Heart left ventricle (tissue), 16 donors: ENCODE measurements at regions not wholly inside any gene's neighbourhood (a gene's known extent, or its start where the extent isn't known, plus 50 kb on each side); places are given as distances from the start of the nearest gene placed in this dataset.

Experiments used
- ATAC-seq, 4 donors: fragments of 200-7000 bp; cut with Tn5 transposase; one replicate each; pipeline ENCODE4 v1.9.1; 2020 to 2022; ENCODE audit warnings: moderate library complexity in 4 of 4, mild to moderate bottlenecking in 3 of 4, moderate number of reproducible peaks in 1 of 4
- DNase-seq, 5 donors: peaks; one replicate each; pipeline ENCODE4 v3.0.0-alpha.2; 2020
- H3K27ac ChIP-seq, 12 donors: fragments of 200-600 bp; sonication (generic) in 4 of 12; one replicate each; pipeline versions ENCODE4 v1.5.0 to v1.8.0; 2016 to 2022; ENCODE audit warnings: mild to moderate bottlenecking in 2 of 12
- H3K27me3 ChIP-seq, 9 donors: fragments of 200-600 bp; sonication (generic) in 2 of 9; one replicate each; pipeline versions ENCODE4 v1.5.1 to v1.8.0; 2016 to 2022; ENCODE audit warnings: mild to moderate bottlenecking in 3 of 9
- H3K36me3 ChIP-seq, 9 donors: fragments of 200-600 bp; sonication (generic) in 2 of 9; one replicate each; pipeline versions ENCODE4 v1.5.0 to v1.8.0; 2018 to 2022; ENCODE audit warnings: mild to moderate bottlenecking in 2 of 9
- H3K4me1 ChIP-seq, 12 donors: fragments of 200-600 bp; sonication (generic) in 4 of 12; one replicate each; pipeline versions ENCODE4 v1.5.0 to v1.8.0; 2016 to 2022; ENCODE audit warnings: mild to moderate bottlenecking in 3 of 12
- H3K4me3 ChIP-seq, 12 donors: fragments of 200-600 bp; sonication (generic) in 4 of 12; one replicate each; pipeline versions ENCODE4 v1.5.0 to v1.8.0; 2017 to 2022; ENCODE audit warnings: mild to moderate bottlenecking in 9 of 12, moderate library complexity in 4 of 12
- H3K9me3 ChIP-seq, 12 donors: fragments of 200-600 bp; sonication (generic) in 4 of 12; one replicate each; pipeline versions ENCODE4 v1.5.0 to v1.8.0; 2016 to 2022; ENCODE audit warnings: mild to moderate bottlenecking in 1 of 12
- POLR2A ChIP-seq, 2 donors: fragments of 450-650 bp; IDR thresholded peaks; one replicate each; pipeline ENCODE4 v1.6.1; 2017; ENCODE audit warnings: antibody characterized with exemption in 2 of 2, mild to moderate bottlenecking in 2 of 2, moderate library complexity in 2 of 2
- WGBS, 4 donors: extraction: QIAGEN DNeasy Blood & Tissue Kit in 2 of 4; methylation state at CpG; one replicate each; pipeline versions ENCODE4 v1.1.5 to v1.1.7; 2013 to 2018; 5-methylcytosine and 5-hydroxymethylcytosine counted together
- intact Hi-C, 10 donors: fragments of 100-400 bp; cut with DNase I; formaldehyde crosslinking; loops; one replicate each; pipeline versions ENCODE4 v1.11.1 to v1.14.2; 2022
- TF ChIP-seq, protein P1 (sequence below), 12 donors: fragments of 200-600 bp; sonication (generic) in 4 of 12; IDR thresholded peaks; one replicate each; pipeline versions ENCODE4 v1.5.0 to v1.8.0; 2018 to 2022; ENCODE audit warnings: antibody characterized with exemption in 12 of 12, mild to moderate bottlenecking in 5 of 12
- donor health status: ischemic (EF 13 %, LVEDD 7.1; RV severe dilation, severe dysfunction).
- donor health status: healthy with polysubstance abuse.
- donor health status: DM: no; HTN: yes; CAD: no.
- donor health status: DM: no; HTN: no; CAD: no.
- donor health status: ischemic (EF 25% LVEDD 6.9; RV normal size, moderate dysfunction).
- donor health status: ischemic (EF 25% LVEDD 5.7; RV mildly dilated, moderate dysfunction).
- donor health status: healthy.
- donor health status: DM: yes; HTN: yes; CAD: no.
- donor health status: ischemic (EF 35%, LVEDD 5.7; RV mildly dilated, moderate dysfunction).
- donor health status: nonischemic (EF 11% LVEDD 7.7; RV severe dilation, severe dysfunction).
- donor health status: DM: yes; HTN: yes; CAD: no.
- donor health status: PGD.
- donor health status: ischemic (EF 29% LVEDD 5.4; RV normal size, mild dysfunction).
- donor health status: nonischemic (EF 23%, LVEDD 6.1; RV moderate dilation, normal function).

DNA sequence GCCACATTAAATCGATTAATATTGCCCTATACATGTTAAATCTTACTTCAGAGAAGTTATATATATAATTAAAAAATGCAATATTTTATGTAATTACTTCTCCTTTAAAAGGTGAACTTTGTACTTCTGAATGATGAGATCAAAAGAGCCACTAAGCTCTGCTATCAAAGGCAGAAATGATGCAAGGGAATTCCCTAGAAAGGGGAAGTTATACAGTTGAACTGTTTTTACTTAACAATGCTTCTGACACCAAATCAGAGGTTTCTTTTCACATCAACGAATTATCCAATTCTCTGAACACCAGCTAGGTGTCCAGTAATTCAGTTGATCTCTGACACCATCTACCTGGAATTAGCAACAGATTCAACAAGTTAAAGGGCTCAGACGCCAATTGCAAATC is 319.9 kb upstream of the TSHZ2 start:
- ATAC-seq (no peak), DNase-seq (no peak)
- TF ChIP-seq, protein P1, sequence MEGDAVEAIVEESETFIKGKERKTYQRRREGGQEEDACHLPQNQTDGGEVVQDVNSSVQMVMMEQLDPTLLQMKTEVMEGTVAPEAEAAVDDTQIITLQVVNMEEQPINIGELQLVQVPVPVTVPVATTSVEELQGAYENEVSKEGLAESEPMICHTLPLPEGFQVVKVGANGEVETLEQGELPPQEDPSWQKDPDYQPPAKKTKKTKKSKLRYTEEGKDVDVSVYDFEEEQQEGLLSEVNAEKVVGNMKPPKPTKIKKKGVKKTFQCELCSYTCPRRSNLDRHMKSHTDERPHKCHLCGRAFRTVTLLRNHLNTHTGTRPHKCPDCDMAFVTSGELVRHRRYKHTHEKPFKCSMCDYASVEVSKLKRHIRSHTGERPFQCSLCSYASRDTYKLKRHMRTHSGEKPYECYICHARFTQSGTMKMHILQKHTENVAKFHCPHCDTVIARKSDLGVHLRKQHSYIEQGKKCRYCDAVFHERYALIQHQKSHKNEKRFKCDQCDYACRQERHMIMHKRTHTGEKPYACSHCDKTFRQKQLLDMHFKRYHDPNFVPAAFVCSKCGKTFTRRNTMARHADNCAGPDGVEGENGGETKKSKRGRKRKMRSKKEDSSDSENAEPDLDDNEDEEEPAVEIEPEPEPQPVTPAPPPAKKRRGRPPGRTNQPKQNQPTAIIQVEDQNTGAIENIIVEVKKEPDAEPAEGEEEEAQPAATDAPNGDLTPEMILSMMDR (IDR thresholded peaks at IDR 0.05), result no peak
- no peak for TF ChIP-seq POLR2A (IDR thresholded peaks at IDR 0.05)
- Histone ChIP-seq H3K27me3 (no peaks in the 10 kb centered on the region), H3K4me3 (no peak overlapping the region), H3K4me1 (no peaks in the 10 kb centered on the region), H3K9me3 (no peaks in the 10 kb centered on the region), H3K36me3 (no peaks in the 10 kb centered on the region), H3K27ac (no peak overlapping the region)
- intact Hi-C loops, result no loop called here
- WGBS, 4 donors, result 73 to 80% (median 76%) methylated on average over 3 of the region's 3 CpGs

DNA sequence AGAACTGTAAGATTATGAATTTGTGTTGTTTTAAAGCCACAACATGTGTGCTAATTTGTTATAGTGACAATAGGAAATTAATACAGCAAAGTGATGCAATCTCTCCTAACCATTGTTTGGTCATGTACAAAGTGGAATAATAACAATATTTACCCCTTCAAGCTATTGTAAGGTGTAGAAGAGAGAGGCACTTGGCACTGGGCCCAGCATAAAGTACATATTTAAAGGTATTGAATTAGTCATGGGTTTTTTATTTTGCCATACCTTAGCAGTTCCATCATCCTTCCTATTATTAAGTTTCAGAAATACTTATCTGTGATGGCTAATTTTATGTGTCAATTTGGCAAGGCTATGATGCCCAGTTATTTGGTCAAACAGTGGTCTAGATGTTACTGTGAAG is 322.4 kb upstream of the TSHZ2 start:
- Histone ChIP-seq H3K36me3 (no peaks in the 10 kb centered on the region), H3K27ac (no peak overlapping the region), H3K9me3 (no peaks in the 10 kb centered on the region), H3K4me3 (no peak overlapping the region), H3K4me1 (no peaks in the 10 kb centered on the region), H3K27me3 (no peaks in the 10 kb centered on the region)
- ATAC-seq (no peak), DNase-seq (no peak)
- intact Hi-C loops, result no loop called here
- TF ChIP-seq, protein P1 (IDR thresholded peaks at IDR 0.05), result no peak
- no peak for TF ChIP-seq POLR2A (IDR thresholded peaks at IDR 0.05)

DNA sequence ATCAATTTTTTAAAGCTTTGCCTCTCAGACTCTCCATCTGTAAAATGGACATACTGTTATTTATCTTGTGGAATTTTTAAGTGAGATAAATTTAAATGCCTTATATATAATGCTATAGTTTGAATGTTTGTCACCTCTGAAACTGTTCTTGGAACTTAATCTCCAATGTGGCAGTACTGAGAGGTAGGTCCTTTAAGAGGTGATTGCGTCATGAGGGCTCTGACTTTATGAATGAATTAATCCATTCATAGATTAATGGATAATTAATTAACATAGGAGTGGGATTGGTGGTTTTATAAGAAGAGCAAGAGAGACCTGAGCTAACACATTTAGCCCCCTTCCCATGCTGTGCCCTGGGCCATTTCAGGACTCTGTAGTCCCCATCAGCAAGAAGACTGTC is 326.3 kb upstream of the TSHZ2 start:
- ATAC-seq, result no peak
- H3K4me1 ChIP-seq, result no peaks in the 10 kb centered on the region
- H3K27me3 ChIP-seq, result no peaks in the 10 kb centered on the region
- no peaks in the 10 kb centered on the region for H3K36me3 ChIP-seq
- no peak overlapping the region for H3K27ac ChIP-seq
- no peak overlapping the region for H3K4me3 ChIP-seq
- TF ChIP-seq, protein P1 (IDR thresholded peaks at IDR 0.05), result no peak
- no peak for TF ChIP-seq POLR2A (IDR thresholded peaks at IDR 0.05)
- intact Hi-C loops, result no loop called here
- no peak for DNase-seq
- 92 to 98% (median 97%) methylated on average over 1 of the region's 1 CpG for WGBS, 4 donors
- H3K9me3 ChIP-seq, result no peaks in the 10 kb centered on the region

DNA sequence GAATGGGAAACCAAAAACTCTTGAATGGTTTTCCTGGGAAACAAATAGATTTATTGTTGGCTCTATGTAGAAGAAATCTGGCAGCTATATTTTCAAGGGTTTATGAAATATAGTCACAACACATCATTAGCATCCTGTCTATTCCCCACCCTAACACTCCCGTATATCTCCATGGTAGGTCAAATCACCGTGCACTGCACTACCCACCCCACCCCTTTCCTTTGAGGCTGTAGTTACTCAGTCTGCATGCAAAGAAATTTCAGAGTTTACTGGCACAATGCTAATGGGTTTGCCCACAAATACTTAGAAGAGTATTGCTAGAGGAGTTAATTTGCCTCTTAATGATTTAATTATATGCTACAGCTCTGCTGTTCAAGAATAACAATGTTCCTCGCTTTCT is 329.1 kb upstream of the TSHZ2 start:
- no peak overlapping the region for H3K4me3 ChIP-seq
- intact Hi-C loops, result no loop called here
- no peaks in the 10 kb centered on the region for H3K36me3 ChIP-seq
- 86 to 89% (median 88%) methylated on average over 3 of the region's 3 CpGs for WGBS, 4 donors
- ATAC-seq (no peak), DNase-seq (no peak)
- no peak for TF ChIP-seq POLR2A (IDR thresholded peaks at IDR 0.05)
- TF ChIP-seq, protein P1 (IDR thresholded peaks at IDR 0.05), result no peak
- no peaks in the 10 kb centered on the region for H3K27me3 ChIP-seq
- H3K4me1 ChIP-seq, result no peaks in the 10 kb centered on the region
- H3K9me3 ChIP-seq, result peaks cover 0 to 3% (median 0%) of the 10 kb centered on the region in 12 donors
- no peak overlapping the region for H3K27ac ChIP-seq
